ENCODE measurements at regions not wholly inside any gene's neighbourhood (a gene's known extent, or its start where the extent isn't known, plus 50 kb on each side); places are given as distances from the start of the nearest gene placed in this dataset.
"Not testable (repeated sequence)": the region's sequence is repeated elsewhere in the genome, so short reads cannot be mapped to it uniquely, and the experiment has no call there.

DNA sequence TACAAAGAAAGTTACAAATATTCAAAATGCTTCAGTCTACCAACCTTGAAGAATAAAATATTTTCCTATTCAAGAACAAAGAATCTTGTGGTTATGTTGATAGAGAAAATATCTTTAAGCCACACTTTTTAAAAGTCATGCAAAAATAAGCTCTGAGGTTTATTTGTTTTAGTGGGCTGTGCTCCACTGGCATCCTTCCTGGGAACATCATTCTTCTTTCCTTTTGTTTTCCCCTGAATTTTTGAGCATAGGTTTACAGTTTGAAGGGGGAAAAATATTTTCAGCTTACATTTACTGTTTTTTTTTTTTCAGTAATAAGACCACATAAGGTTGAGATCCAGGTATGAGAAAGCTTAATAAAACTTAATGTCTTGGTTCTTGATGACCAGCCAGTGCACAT, 72.0 kb upstream of the BACH2 start:
- Histone ChIP-seq H3K4me1 (ENCODE audit: control insufficient read depth, low read depth, low read length) (peaks cover 34% of the 10 kb centered on the region), H3K4me3 (ENCODE audit: low read length) (no peak overlapping the region), H3K27ac (ENCODE audit: low read length) (no peak overlapping the region), H3K27me3 (ENCODE audit: control insufficient read depth, insufficient read depth, low read length) (no peaks in the 10 kb centered on the region), H3K36me3 (ENCODE audit: control insufficient read depth, low read depth, low read length) (no peaks in the 10 kb centered on the region), H3K9me3 (ENCODE audit: control insufficient read depth, low read depth, low read length) (no peaks in the 10 kb centered on the region), H3K9ac (ENCODE audit: low read length) (no peak overlapping the region)

DNA sequence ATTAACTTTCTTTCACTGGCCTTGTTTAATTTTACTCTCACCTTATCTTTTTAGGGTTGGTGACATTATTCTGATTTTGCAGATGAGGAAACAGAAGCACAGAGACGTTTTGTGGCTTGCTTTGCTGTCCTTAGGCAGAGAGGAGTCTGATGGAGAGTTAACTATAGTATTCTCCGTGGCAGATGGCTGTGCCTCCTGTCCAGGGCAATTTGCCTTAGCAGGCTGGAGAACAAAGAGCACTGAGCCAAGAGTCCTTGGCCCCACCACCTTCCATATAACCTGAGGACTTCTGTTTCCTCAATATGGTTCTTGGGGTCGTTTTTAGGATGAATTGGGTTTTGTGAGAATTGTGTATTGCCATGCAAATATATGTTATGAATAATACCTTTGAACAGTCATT, 71.4 kb upstream of the BACH2 start:
- Histone ChIP-seq H3K27me3 (ENCODE audit: control insufficient read depth, insufficient read depth, low read length) (no peaks in the 10 kb centered on the region), H3K36me3 (ENCODE audit: control insufficient read depth, low read depth, low read length) (no peaks in the 10 kb centered on the region), H3K4me3 (ENCODE audit: low read length) (no peak overlapping the region), H3K27ac (ENCODE audit: low read length) (no peak overlapping the region), H3K9me3 (ENCODE audit: control insufficient read depth, low read depth, low read length) (no peaks in the 10 kb centered on the region), H3K4me1 (ENCODE audit: control insufficient read depth, low read depth, low read length) (peaks cover 34% of the 10 kb centered on the region), H3K9ac (ENCODE audit: low read length) (no peak overlapping the region)

DNA sequence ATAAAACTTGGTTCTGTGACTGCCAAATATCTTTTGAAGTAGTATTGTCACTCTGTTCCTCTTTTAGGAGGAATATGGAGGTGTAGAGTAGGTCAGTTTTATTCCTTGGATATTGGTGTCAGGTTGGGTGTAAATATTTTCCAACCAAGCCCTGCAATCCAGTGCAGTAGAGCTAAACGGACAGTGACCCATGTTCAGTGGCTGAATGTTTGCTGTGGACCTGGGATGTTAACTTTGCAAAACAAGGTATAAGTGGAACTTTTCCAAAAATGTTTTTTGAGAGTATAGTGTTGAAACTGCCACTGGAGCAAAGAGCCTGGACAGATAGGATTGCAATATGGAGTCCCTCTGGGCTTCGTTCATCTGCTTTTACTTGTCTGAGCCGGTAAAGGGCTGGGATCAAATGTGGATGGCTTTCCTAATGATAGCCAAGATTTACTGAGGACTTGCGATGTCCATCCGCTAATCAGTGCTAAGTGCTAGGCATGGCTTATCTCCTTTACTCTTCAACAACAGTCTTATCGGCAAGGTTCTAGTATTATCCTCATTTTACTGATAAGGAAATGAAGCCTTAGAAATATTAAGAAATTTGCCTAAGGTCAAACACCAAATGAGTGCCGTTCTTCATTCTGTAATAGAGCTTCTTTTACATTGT, 69.0 kb upstream of the BACH2 start:
- Histone ChIP-seq H3K4me1 (ENCODE audit: control insufficient read depth, low read depth, low read length) (peaks cover 30% of the 10 kb centered on the region), H3K9me3 (ENCODE audit: control insufficient read depth, low read depth, low read length) (no peaks in the 10 kb centered on the region), H3K27me3 (ENCODE audit: control insufficient read depth, insufficient read depth, low read length) (no peaks in the 10 kb centered on the region), H3K36me3 (ENCODE audit: control insufficient read depth, low read depth, low read length) (no peaks in the 10 kb centered on the region), H3K27ac (ENCODE audit: low read length) (no peak overlapping the region), H3K9ac (ENCODE audit: low read length) (no peak overlapping the region), H3K4me3 (ENCODE audit: low read length) (no peak overlapping the region)

DNA sequence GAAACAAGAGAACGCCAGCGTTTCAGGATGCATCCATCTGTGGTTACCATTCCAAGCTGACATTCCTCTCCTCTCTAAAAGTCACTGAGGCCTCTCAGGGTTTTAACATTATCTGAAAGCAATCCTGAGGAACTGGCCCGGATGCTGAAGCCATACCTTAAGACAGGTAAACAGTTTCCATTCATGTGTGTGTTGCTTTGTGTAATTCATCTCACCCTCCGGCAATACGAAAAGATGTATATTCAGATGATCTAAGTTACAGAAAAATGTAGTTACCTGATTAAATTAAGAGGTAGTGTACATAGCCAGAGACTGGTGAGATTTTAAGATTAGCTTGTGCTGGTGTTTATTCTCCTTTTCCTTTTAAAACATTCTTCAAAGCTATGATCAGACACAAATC, 68.4 kb upstream of the BACH2 start:
- Histone ChIP-seq H3K9ac (ENCODE audit: low read length) (no peak overlapping the region), H3K36me3 (ENCODE audit: control insufficient read depth, low read depth, low read length) (no peaks in the 10 kb centered on the region), H3K27ac (ENCODE audit: low read length) (no peak overlapping the region), H3K4me1 (ENCODE audit: control insufficient read depth, low read depth, low read length) (peaks cover 30% of the 10 kb centered on the region), H3K27me3 (ENCODE audit: control insufficient read depth, insufficient read depth, low read length) (no peaks in the 10 kb centered on the region), H3K4me3 (ENCODE audit: low read length) (no peak overlapping the region), H3K9me3 (ENCODE audit: control insufficient read depth, low read depth, low read length) (no peaks in the 10 kb centered on the region)

DNA sequence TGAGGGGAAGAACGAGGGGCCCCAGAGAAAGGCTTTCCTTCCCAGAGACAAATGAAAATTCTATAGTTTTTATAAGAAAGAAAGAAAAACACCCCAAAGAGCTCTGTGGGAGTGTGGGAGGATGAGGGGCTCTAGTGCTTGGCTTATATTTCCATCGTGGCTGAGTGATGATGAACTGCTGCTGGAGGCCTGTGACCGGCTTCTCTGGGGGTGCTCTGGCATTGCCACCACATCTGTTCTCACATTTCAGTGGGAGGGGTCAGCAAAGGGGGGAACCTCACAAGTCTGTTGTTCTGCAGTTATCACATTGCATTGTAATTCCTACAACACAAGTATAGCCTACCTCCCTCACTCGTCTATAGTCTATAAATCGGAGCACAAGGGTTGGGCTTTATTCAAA, 67.6 kb upstream of the BACH2 start:
- Histone ChIP-seq H3K27me3 (ENCODE audit: control insufficient read depth, insufficient read depth, low read length) (no peaks in the 10 kb centered on the region), H3K36me3 (ENCODE audit: control insufficient read depth, low read depth, low read length) (no peaks in the 10 kb centered on the region), H3K9me3 (ENCODE audit: control insufficient read depth, low read depth, low read length) (no peaks in the 10 kb centered on the region), H3K9ac (ENCODE audit: low read length) (no peak overlapping the region), H3K4me1 (ENCODE audit: control insufficient read depth, low read depth, low read length) (peaks cover 24% of the 10 kb centered on the region), H3K27ac (ENCODE audit: low read length) (no peak overlapping the region), H3K4me3 (ENCODE audit: low read length) (no peak overlapping the region)

DNA sequence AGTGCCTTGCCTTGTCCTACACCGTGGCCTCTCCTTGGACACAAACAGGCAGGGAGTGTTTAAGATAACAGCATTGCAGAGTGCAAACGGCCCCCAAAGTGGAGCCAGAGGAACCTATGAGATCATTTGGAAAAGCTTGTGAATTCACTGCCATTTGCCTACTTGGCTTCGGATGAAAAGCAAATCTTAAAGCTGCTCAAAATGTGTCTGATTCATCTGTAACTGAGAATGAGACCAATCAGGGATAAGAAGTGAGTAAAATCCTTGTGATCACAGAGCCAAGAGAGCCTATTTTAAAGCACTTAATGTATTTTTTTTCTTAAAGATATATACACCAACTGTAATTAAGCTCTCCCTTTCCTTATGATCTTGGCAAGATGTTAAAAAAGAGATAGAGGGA, 65.7 kb upstream of the BACH2 start:
- Histone ChIP-seq H3K4me1 (ENCODE audit: control insufficient read depth, low read depth, low read length) (peaks cover 16% of the 10 kb centered on the region), H3K36me3 (ENCODE audit: control insufficient read depth, low read depth, low read length) (no peaks in the 10 kb centered on the region), H3K27ac (ENCODE audit: low read length) (no peak overlapping the region), H3K4me3 (ENCODE audit: low read length) (no peak overlapping the region), H3K9ac (ENCODE audit: low read length) (no peak overlapping the region), H3K27me3 (ENCODE audit: control insufficient read depth, insufficient read depth, low read length) (no peaks in the 10 kb centered on the region), H3K9me3 (ENCODE audit: control insufficient read depth, low read depth, low read length) (no peaks in the 10 kb centered on the region)

DNA sequence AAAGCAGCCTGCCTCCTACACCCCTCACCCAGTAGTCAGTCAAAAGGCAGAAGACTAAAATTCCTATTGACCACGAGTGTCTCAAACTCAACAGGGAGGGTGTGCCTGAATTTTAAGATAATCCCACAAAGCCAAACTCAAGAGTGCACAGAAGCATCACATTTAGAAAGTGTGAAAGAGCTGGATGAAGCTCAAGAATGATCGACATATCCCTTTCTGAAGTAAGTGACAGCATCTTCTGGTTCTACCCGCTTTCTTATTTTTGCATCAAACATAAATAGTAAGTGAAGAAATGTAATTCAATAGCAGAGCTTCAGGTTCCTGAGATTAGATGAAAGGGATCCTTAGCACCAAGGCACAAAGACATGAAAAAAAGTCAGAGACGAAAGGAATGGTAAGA, 64.5 kb upstream of the BACH2 start:
- H3K4me3 ChIP-seq (ENCODE audit: low read length), result no peak overlapping the region
- no peaks in the 10 kb centered on the region for H3K36me3 ChIP-seq (ENCODE audit: control insufficient read depth, low read depth, low read length)
- no peaks in the 10 kb centered on the region for H3K27me3 ChIP-seq (ENCODE audit: control insufficient read depth, insufficient read depth, low read length)
- H3K27ac ChIP-seq (ENCODE audit: low read length), result no peak overlapping the region
- H3K9ac ChIP-seq (ENCODE audit: low read length), result no peak overlapping the region
- H3K9me3 ChIP-seq (ENCODE audit: control insufficient read depth, low read depth, low read length), result no peaks in the 10 kb centered on the region
- peaks cover 16% of the 10 kb centered on the region for H3K4me1 ChIP-seq (ENCODE audit: control insufficient read depth, low read depth, low read length)

DNA sequence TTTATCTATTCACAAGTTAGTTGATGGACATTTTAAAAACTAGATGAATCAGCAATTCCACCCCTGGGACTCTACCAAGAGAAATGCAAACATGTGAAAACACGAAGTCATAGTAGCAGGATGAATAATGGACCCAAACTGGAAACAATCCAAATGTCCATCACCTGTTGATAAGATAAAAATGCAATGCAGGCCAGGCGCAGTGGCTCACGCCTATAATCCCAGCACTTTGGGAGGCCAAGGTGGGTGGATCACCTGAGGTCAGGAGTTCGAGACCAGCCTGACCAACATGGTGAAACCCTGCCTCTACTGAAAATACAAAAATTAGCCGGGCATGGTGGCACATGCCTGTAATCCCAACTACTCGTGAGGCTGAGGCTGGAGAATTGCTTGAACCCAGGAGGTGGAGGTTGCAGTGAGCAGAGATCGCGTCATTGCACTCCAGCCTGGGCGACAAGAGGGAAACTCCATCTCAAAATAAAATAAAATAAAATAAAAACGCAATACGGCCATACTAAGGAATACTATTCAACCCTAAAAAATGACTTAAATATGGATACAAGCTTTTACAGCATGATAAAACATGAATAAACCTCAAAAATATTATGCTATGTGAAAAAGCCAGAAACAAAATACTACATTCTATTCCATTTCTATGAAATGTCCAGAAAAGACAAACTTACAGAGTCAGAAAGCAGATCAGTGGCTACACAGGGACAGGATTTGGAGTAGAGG, 61.6 kb upstream of the BACH2 start:
- not testable (repeated sequence) for H3K4me1 ChIP-seq (ENCODE audit: control insufficient read depth, low read depth, low read length); H3K27ac ChIP-seq (ENCODE audit: low read length); H3K36me3 ChIP-seq (ENCODE audit: control insufficient read depth, low read depth, low read length); H3K9me3 ChIP-seq (ENCODE audit: control insufficient read depth, low read depth, low read length); H3K4me3 ChIP-seq (ENCODE audit: low read length); H3K9ac ChIP-seq (ENCODE audit: low read length); H3K27me3 ChIP-seq (ENCODE audit: control insufficient read depth, insufficient read depth, low read length)

DNA sequence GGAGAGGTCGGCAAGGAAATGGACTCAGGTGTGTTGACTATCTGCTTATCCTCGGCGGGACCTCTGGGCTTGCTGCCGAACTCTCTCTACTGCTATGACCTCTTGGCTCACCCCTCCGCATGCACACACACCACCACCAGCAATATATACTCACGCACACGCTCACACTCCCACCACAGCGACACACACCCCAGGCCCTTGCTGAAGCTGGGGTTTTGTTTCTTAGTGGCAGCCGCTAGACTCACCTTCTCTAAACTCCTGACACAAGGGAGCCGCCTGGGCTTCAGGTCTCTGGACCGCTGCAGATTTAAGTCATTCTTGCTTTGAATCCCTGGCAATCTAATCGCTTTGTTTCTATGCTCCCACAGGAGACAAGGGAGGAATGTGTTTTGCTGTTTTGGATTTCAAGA, 59.4 kb upstream of the BACH2 start:
- Histone ChIP-seq H3K9ac (ENCODE audit: low read length) (no peak overlapping the region), H3K9me3 (ENCODE audit: control insufficient read depth, low read depth, low read length) (no peaks in the 10 kb centered on the region), H3K36me3 (ENCODE audit: control insufficient read depth, low read depth, low read length) (no peaks in the 10 kb centered on the region), H3K4me1 (ENCODE audit: control insufficient read depth, low read depth, low read length) (peaks cover 2% of the 10 kb centered on the region), H3K27ac (ENCODE audit: low read length) (no peak overlapping the region), H3K4me3 (ENCODE audit: low read length) (no peak overlapping the region), H3K27me3 (ENCODE audit: control insufficient read depth, insufficient read depth, low read length) (no peaks in the 10 kb centered on the region)

DNA sequence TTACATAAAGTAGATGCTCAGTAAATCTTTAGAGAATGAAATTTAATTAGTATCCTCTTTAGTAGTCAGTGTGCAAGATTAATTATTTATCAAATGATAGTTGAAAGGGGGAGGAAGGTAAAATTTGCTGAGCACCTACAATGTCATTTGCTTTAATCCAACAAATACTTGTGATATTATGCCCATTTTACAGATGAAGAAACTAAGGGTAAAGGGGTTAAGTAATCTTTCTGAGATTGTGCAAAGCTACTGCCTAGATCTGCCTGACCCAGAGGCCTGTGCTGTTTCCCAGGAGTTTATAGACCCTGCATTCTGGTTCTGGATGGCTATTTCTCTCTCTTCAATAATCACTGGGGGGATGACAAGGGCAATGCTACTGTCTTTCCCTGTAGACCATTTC, 58.3 kb upstream of the BACH2 start:
- peaks cover 3% of the 10 kb centered on the region for H3K4me1 ChIP-seq (ENCODE audit: control insufficient read depth, low read depth, low read length)
- H3K36me3 ChIP-seq (ENCODE audit: control insufficient read depth, low read depth, low read length), result no peaks in the 10 kb centered on the region
- no peak overlapping the region for H3K4me3 ChIP-seq (ENCODE audit: low read length)
- no peaks in the 10 kb centered on the region for H3K9me3 ChIP-seq (ENCODE audit: control insufficient read depth, low read depth, low read length)
- no peak overlapping the region for H3K9ac ChIP-seq (ENCODE audit: low read length)
- H3K27ac ChIP-seq (ENCODE audit: low read length), result no peak overlapping the region
- no peaks in the 10 kb centered on the region for H3K27me3 ChIP-seq (ENCODE audit: control insufficient read depth, insufficient read depth, low read length)

DNA sequence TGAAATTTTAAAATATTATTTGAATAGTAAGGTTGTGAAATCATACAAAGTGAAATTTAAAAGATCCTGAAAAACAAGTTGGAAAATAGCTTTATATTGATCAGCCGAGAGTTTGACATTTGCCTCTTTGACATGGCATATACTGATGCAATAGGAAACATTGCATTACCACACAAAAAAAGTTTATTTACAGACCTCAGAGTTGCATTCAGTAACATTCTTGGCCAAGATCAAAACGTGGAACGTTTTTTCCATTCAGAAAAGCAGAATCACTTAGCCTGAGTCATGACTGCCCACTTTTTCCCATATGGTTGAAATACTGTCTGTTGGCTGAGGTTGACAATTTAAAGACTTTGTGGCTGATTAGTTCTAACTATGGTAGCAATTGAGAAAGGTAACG, 55.1 kb upstream of the BACH2 start:
- no peaks in the 10 kb centered on the region for H3K9me3 ChIP-seq (ENCODE audit: control insufficient read depth, low read depth, low read length)
- H3K27me3 ChIP-seq (ENCODE audit: control insufficient read depth, insufficient read depth, low read length), result no peaks in the 10 kb centered on the region
- H3K4me1 ChIP-seq (ENCODE audit: control insufficient read depth, low read depth, low read length), result peaks cover 3% of the 10 kb centered on the region
- no peak overlapping the region for H3K4me3 ChIP-seq (ENCODE audit: low read length)
- H3K9ac ChIP-seq (ENCODE audit: low read length), result no peak overlapping the region
- H3K36me3 ChIP-seq (ENCODE audit: control insufficient read depth, low read depth, low read length), result no peaks in the 10 kb centered on the region
- H3K27ac ChIP-seq (ENCODE audit: low read length), result no peak overlapping the region

Measured in iPS-18a (cell line).